Neural progenitor cell (in vitro differentiated cells): ENCODE measurements at regions not wholly inside any gene's neighbourhood (a gene's known extent, or its start where the extent isn't known, plus 50 kb on each side); places are given as distances from the start of the nearest gene placed in this dataset.

Source experiments
- DNase-seq: peaks from one replicate; pipeline ENCODE4 v3.0.0-alpha.2; 2016; ENCODE audit warnings: low spot score
- H2AFZ ChIP-seq: fragments of 200-600 bp; sonication (generic); replicated peaks from 2 replicates; pipeline ENCODE4 v1.6.1; 2016; ENCODE audit warnings: antibody characterized with exemption
- H3F3A ChIP-seq: fragments of 200-600 bp; sonication (generic); 2 replicates; pipeline ENCODE4 v1.6.1; 2016; ENCODE audit warnings: antibody characterized with exemption, low read depth
- H3K27ac ChIP-seq: fragments of 200-600 bp; sonication (generic); 2 replicates; pipeline ENCODE4 v1.5.1; 2016; ENCODE audit warnings: mild to moderate bottlenecking
- H3K27me3 ChIP-seq: fragments of 200-600 bp; sonication (generic); 2 replicates; pipeline ENCODE4 v1.6.1; 2016; ENCODE audit warnings: mild to moderate bottlenecking, moderate library complexity
- H3K36me3 ChIP-seq: fragments of 200-600 bp; sonication (generic); 2 replicates; pipeline ENCODE4 v1.5.1; 2016
- H3K4me1 ChIP-seq: fragments of 200-600 bp; sonication (generic); 2 replicates; pipeline ENCODE4 v1.6.1; 2016; ENCODE audit warnings: mixed run types
- H3K4me2 ChIP-seq: fragments of 200-600 bp; sonication (generic); 2 replicates; pipeline ENCODE4 v1.6.1; 2016
- H3K4me3 ChIP-seq: fragments of 200-600 bp; sonication (generic); 2 replicates; pipeline ENCODE4 v1.5.1; 2016
- H3K79me2 ChIP-seq: fragments of 200-600 bp; sonication (generic); 2 replicates; pipeline ENCODE4 v1.6.1; 2016; ENCODE audit warnings: low read depth
- H3K9ac ChIP-seq: fragments of 200-600 bp; sonication (generic); 2 replicates; pipeline ENCODE4 v1.6.1; 2016
- H3K9me3 ChIP-seq: fragments of 200-600 bp; sonication (generic); 2 replicates; pipeline ENCODE4 v1.5.1; 2016; ENCODE audit warnings: low read depth
- H4K20me1 ChIP-seq: fragments of 200-600 bp; sonication (generic); 2 replicates; pipeline ENCODE4 v1.6.1; 2016; ENCODE audit warnings: low read depth
- H3K27ac Mint-ChIP-seq: 3 replicates; pipeline ENCODE4 v1.8.0; 2021; ENCODE audit warnings: mixed read lengths
- H3K27me3 Mint-ChIP-seq: 2 replicates; pipeline ENCODE4 v1.8.0; 2022; ENCODE audit warnings: low read depth, mild to moderate bottlenecking, inconsistent platforms, moderate library complexity, mixed read lengths; ENCODE audit not compliant: insufficient read depth
- H3K36me3 Mint-ChIP-seq: 3 replicates; pipeline ENCODE4 v1.8.0; 2021; ENCODE audit warnings: mixed read lengths
- H3K4me1 Mint-ChIP-seq: 3 replicates; pipeline ENCODE4 v1.8.0; 2021; ENCODE audit warnings: mixed read lengths
- H3K4me3 Mint-ChIP-seq: 3 replicates; pipeline ENCODE4 v1.8.0; 2021; ENCODE audit warnings: mild to moderate bottlenecking, moderate library complexity, mixed read lengths
- H3K9me3 Mint-ChIP-seq: 3 replicates; pipeline ENCODE4 v1.8.0; 2020; ENCODE audit warnings: mixed read lengths
- EZH2 ChIP-seq: fragments of 200-600 bp; sonication (generic); IDR thresholded peaks from 2 replicates; pipeline ENCODE4 v1.6.1; 2017; ENCODE audit warnings: antibody characterized with exemption, mild to moderate bottlenecking, moderate library complexity
- EZH2phosphoT487 ChIP-seq: fragments of 200-600 bp; sonication (generic); IDR thresholded peaks from 2 replicates; pipeline ENCODE4 v1.6.1; 2017; ENCODE audit warnings: antibody characterized with exemption
- TF ChIP-seq, protein P1 (sequence below): fragments of 200-600 bp; sonication (generic); IDR thresholded peaks from 2 replicates; pipeline ENCODE4 v1.5.1; 2017; ENCODE audit warnings: antibody characterized with exemption, mild to moderate bottlenecking

- Mint-ChIP-seq H3K9me3 (no peaks in the 10 kb centered on the region), H3K36me3 (no peaks in the 10 kb centered on the region), H3K27ac (no peak overlapping the region), H3K4me3 (no peak overlapping the region), H3K4me1 (no peaks in the 10 kb centered on the region), H3K27me3 (peaks cover 5% of the 10 kb centered on the region)
- no peak overlapping the region for H2AFZ ChIP-seq
- no peaks in the 10 kb centered on the region for H3K9me3 ChIP-seq
- H3K27ac ChIP-seq = no peak overlapping the region
- DNase-seq = no peak
- H3K79me2 ChIP-seq = no peaks in the 10 kb centered on the region
- H3K4me3 ChIP-seq = no peak overlapping the region
- no peaks in the 10 kb centered on the region for H3K36me3 ChIP-seq
- no peak for TF ChIP-seq EZH2phosphoT487
- TF ChIP-seq, protein P1, sequence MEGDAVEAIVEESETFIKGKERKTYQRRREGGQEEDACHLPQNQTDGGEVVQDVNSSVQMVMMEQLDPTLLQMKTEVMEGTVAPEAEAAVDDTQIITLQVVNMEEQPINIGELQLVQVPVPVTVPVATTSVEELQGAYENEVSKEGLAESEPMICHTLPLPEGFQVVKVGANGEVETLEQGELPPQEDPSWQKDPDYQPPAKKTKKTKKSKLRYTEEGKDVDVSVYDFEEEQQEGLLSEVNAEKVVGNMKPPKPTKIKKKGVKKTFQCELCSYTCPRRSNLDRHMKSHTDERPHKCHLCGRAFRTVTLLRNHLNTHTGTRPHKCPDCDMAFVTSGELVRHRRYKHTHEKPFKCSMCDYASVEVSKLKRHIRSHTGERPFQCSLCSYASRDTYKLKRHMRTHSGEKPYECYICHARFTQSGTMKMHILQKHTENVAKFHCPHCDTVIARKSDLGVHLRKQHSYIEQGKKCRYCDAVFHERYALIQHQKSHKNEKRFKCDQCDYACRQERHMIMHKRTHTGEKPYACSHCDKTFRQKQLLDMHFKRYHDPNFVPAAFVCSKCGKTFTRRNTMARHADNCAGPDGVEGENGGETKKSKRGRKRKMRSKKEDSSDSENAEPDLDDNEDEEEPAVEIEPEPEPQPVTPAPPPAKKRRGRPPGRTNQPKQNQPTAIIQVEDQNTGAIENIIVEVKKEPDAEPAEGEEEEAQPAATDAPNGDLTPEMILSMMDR = no peak
- no peak for TF ChIP-seq EZH2
- H3K9ac ChIP-seq = no peak overlapping the region
- H3K4me2 ChIP-seq = no peak overlapping the region
- no peaks in the 10 kb centered on the region for H3F3A ChIP-seq
- no peaks in the 10 kb centered on the region for H3K4me1 ChIP-seq
- H3K27me3 ChIP-seq = no peaks in the 10 kb centered on the region
- no peaks in the 10 kb centered on the region for H4K20me1 ChIP-seq
These were observed 103.4 kb downstream of the ETAA1 start for GRCh38 chr2:67500541-67500940.

DNA sequence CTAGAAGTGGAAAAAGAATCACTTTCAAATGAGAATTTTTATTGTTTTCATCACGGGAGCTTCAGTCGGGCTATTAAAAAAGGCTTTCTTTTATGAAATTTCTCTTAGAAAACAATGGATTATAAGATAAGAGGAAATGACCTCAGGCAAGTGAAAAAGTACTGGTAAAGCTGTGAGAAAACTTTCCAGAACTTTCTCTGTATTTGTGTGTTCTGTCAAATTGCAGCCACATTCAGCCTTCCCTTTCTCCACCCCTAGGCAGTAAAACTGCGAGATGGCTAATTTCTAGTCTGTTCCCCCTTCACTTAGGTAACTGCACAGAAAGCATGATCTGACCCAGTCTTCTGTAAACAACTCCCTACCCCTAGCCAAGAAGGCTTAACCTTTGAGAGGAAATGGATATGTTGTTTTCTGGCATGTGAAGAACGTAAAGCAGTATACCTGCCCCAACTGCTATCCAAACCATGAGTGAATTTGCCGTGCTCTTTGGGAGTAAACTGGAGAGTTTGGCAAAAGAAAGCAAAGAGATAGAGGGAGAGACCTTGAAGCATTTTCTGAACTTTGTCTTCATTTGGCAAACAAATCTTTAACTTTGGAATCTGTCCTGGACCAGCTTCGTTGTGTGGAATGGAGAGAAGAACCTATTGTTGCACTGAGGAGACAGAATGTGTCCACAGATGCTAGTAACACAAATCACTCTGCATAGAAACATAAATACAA, 105.4 kb downstream of the ETAA1 start:
- H4K20me1 ChIP-seq = no peaks in the 10 kb centered on the region
- no peak overlapping the region for H3K27ac Mint-ChIP-seq

DNA sequence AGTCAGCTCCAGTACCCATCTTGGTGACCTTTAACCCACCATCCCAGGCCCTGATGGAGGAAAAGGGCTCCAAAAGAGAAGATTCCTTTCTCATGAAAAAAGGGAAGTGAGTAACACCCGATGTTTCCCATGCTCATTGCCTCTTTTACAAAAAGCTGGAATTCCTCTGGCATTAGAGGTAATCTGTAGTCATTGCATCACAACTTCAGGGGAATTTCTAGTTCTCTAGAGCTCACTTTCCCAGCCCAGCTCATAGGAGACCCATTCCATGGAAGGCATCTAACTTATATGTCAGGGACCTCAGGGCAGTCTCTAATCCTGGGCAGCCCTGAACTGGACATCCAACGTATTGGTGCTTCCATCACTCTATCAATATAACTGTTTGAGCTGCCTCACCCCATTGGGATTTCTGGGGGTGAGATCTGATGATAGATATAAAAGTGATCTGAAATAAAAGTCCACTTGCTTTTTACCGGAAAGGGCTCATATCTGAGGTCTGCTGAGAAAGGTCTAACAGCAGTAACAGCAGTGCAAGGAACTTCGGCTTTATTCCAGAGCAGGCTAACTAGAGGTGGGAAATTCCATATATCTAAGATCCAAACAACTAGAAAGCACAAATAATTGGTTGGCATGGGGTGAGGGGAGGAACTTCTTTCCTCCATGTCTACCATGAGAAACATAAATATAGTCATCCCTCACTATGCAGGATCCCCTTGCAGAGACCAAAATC, 106.1 kb downstream of the ETAA1 start:
- no peaks in the 10 kb centered on the region for H3K4me1 ChIP-seq
- H3K79me2 ChIP-seq = no peaks in the 10 kb centered on the region
- no peaks in the 10 kb centered on the region for H4K20me1 ChIP-seq
- Mint-ChIP-seq H3K4me3 (no peak overlapping the region), H3K9me3 (no peaks in the 10 kb centered on the region), H3K4me1 (no peaks in the 10 kb centered on the region), H3K27me3 (no peaks in the 10 kb centered on the region), H3K27ac (no peak overlapping the region), H3K36me3 (no peaks in the 10 kb centered on the region)
- no peaks in the 10 kb centered on the region for H3K36me3 ChIP-seq
- no peak overlapping the region for H3K27ac ChIP-seq
- H3K4me2 ChIP-seq = no peak overlapping the region
- no peaks in the 10 kb centered on the region for H3K27me3 ChIP-seq
- no peak overlapping the region for H3K9ac ChIP-seq
- no peaks in the 10 kb centered on the region for H3F3A ChIP-seq
- no peaks in the 10 kb centered on the region for H3K9me3 ChIP-seq
- no peak overlapping the region for H3K4me3 ChIP-seq
- DNase-seq = no peak
- TF ChIP-seq, protein P1 = no peak
- no peak for TF ChIP-seq EZH2
- TF ChIP-seq EZH2phosphoT487 = no peak
- no peak overlapping the region for H2AFZ ChIP-seq

More for the DNA sequence above, 105.4 kb downstream of the ETAA1 start:
- Mint-ChIP-seq H3K9me3 (no peaks in the 10 kb centered on the region), H3K36me3 (no peaks in the 10 kb centered on the region), H3K4me1 (no peaks in the 10 kb centered on the region), H3K4me3 (no peak overlapping the region), H3K27me3 (no peaks in the 10 kb centered on the region)
- no peak overlapping the region for H3K4me2 ChIP-seq
- no peak overlapping the region for H3K9ac ChIP-seq
- no peaks in the 10 kb centered on the region for H3K4me1 ChIP-seq
- H3F3A ChIP-seq = no peaks in the 10 kb centered on the region
- H3K9me3 ChIP-seq = no peaks in the 10 kb centered on the region
- no peaks in the 10 kb centered on the region for H3K79me2 ChIP-seq
- no peaks in the 10 kb centered on the region for H3K27me3 ChIP-seq
- H2AFZ ChIP-seq = no peak overlapping the region
- H3K36me3 ChIP-seq = no peaks in the 10 kb centered on the region
- TF ChIP-seq, protein P1 = no peak
- TF ChIP-seq EZH2 (no peak), EZH2phosphoT487 (no peak)
- H3K27ac ChIP-seq = no peak overlapping the region
- H3K4me3 ChIP-seq = no peak overlapping the region
- DNase-seq = no peak
